ENCODE measurements at regions not wholly inside any gene's neighbourhood (a gene's known extent, or its start where the extent isn't known, plus 50 kb on each side); places are given as distances from the start of the nearest gene placed in this dataset.
"Not testable (repeated sequence)": the region's sequence is repeated elsewhere in the genome, so short reads cannot be mapped to it uniquely, and the experiment has no call there.

DNA sequence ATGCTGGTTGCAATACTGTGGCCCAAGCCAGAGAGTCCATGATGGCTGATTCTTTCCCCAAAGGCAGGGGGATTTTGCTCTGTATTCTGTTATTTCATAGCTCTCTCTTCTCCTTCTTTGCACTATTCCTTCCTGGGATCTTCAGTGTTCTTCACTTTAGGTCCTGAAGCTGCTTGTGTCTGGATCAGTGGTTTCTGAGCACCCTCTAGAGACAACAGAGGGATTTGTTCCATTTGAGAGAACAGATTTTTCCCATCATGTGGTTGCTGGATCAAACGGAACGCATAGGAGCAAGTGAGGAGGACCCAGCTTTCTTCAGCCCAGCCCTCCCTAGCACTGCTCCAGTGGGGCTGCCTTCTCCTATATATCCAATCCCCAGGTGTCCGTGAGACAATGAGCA is 68.7 kb upstream of the SYN3 start:
- H3K27me3 Mint-ChIP-seq (ENCODE audit: unreplicated experiment) = no peaks in the 10 kb centered on the region

DNA sequence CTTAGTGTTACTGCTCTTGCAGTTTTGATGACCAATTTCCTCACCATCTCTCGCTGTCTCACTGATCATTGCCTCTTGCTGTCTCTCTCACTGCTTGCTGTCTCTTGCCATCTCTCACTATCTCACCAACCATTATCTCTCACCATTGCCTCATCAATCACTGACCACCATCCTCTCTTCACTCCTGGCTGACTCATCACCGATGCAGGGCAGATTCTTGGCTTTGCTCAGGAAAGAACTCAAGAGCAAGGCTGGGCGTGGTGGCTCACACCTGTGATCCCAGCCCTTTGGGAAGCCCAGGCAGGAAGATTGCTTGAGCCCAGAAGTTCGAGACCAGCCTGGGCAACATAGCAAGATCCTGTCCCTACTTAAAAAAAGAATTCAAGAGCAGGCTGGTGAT is 66.3 kb upstream of the SYN3 start:
- H3K4me3 Mint-ChIP-seq (ENCODE audit: unreplicated experiment) = no peak overlapping the region
- H3K27ac Mint-ChIP-seq (ENCODE audit: unreplicated experiment) = no peak overlapping the region
- no peaks in the 10 kb centered on the region for H3K9me3 Mint-ChIP-seq (ENCODE audit: unreplicated experiment)
- H3K4me1 Mint-ChIP-seq (ENCODE audit: low read depth, unreplicated experiment) = no peaks in the 10 kb centered on the region
- TF ChIP-seq CTCF (IDR thresholded peaks at IDR 0.05; ENCODE audit: partially characterized antibody, unreplicated experiment) = no peak
- DNase-seq = no peak
- no peaks in the 10 kb centered on the region for H3K36me3 Mint-ChIP-seq (ENCODE audit: unreplicated experiment)
- no peaks in the 10 kb centered on the region for H3K27me3 Mint-ChIP-seq (ENCODE audit: unreplicated experiment)

More for the DNA sequence above, 68.7 kb upstream of the SYN3 start:
- DNase-seq = no peak
- peak; percentile 32 for TF ChIP-seq CTCF (IDR thresholded peaks at IDR 0.05; ENCODE audit: partially characterized antibody, unreplicated experiment)
- no peaks in the 10 kb centered on the region for H3K36me3 Mint-ChIP-seq (ENCODE audit: unreplicated experiment)
- no peak overlapping the region for H3K27ac Mint-ChIP-seq (ENCODE audit: unreplicated experiment)
- H3K4me1 Mint-ChIP-seq (ENCODE audit: low read depth, unreplicated experiment) = no peaks in the 10 kb centered on the region
- no peaks in the 10 kb centered on the region for H3K9me3 Mint-ChIP-seq (ENCODE audit: unreplicated experiment)
- no peak overlapping the region for H3K4me3 Mint-ChIP-seq (ENCODE audit: unreplicated experiment)

- H3K9me3 Mint-ChIP-seq (ENCODE audit: unreplicated experiment); H3K27me3 Mint-ChIP-seq (ENCODE audit: unreplicated experiment); H3K27ac Mint-ChIP-seq (ENCODE audit: unreplicated experiment); H3K4me1 Mint-ChIP-seq (ENCODE audit: low read depth, unreplicated experiment); H3K36me3 Mint-ChIP-seq (ENCODE audit: unreplicated experiment); DNase-seq; H3K4me3 Mint-ChIP-seq (ENCODE audit: unreplicated experiment): not testable (repeated sequence)
Observed at GRCh38 chr22:33122439-33122838, 64.3 kb upstream of the SYN3 start.

- peaks cover 9% of the 10 kb centered on the region for H3K4me1 Mint-ChIP-seq (ENCODE audit: low read depth, unreplicated experiment)
Observed at GRCh38 chr22:33119044-33119443, 60.9 kb upstream of the SYN3 start.

DNA sequence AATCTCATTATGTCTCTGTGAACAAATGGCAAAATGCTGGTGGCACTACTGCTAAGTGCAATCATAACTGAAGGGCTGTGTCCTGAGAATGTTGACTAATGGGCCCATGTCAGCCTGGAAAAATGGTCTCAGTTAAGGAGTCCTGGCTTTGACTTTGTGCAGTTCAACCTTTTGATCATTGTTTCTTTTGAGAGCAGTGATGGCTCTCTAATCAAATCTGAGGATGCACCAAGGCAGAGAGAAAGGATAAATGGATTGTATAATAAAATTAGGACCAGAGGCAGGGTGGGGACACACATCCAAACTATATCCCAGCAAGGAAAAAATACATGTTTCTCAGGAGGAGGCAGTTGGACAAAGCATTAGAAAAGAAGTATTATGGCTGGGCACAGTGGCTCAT is 59.6 kb upstream of the SYN3 start:
- TF ChIP-seq CTCF (IDR thresholded peaks at IDR 0.05; ENCODE audit: partially characterized antibody, unreplicated experiment) = no peak
- H3K4me3 Mint-ChIP-seq (ENCODE audit: unreplicated experiment) = no peak overlapping the region
- H3K27ac Mint-ChIP-seq (ENCODE audit: unreplicated experiment) = peak overlapping the region; percentile 41
- peaks cover 10% of the 10 kb centered on the region for H3K4me1 Mint-ChIP-seq (ENCODE audit: low read depth, unreplicated experiment)
- DNase-seq = no peak
- no peaks in the 10 kb centered on the region for H3K9me3 Mint-ChIP-seq (ENCODE audit: unreplicated experiment)
- H3K36me3 Mint-ChIP-seq (ENCODE audit: unreplicated experiment) = no peaks in the 10 kb centered on the region
- H3K27me3 Mint-ChIP-seq (ENCODE audit: unreplicated experiment) = no peaks in the 10 kb centered on the region

More at GRCh38 chr22:33119044-33119443, 60.9 kb upstream of the SYN3 start:
- no peaks in the 10 kb centered on the region for H3K27me3 Mint-ChIP-seq (ENCODE audit: unreplicated experiment)
- no peak for TF ChIP-seq CTCF (IDR thresholded peaks at IDR 0.05; ENCODE audit: partially characterized antibody, unreplicated experiment)
- H3K36me3 Mint-ChIP-seq (ENCODE audit: unreplicated experiment) = no peaks in the 10 kb centered on the region
- no peak for DNase-seq
- no peak overlapping the region for H3K4me3 Mint-ChIP-seq (ENCODE audit: unreplicated experiment)
- no peaks in the 10 kb centered on the region for H3K9me3 Mint-ChIP-seq (ENCODE audit: unreplicated experiment)
- H3K27ac Mint-ChIP-seq (ENCODE audit: unreplicated experiment) = no peak overlapping the region

Measured in glutamatergic neuron (in vitro differentiated cells).